Activated naive CD4-positive, alpha-beta T cell treated with anti-CD3 and anti-CD28 coated beads, Interleukin-2, amount 50 U/mL, for 24 hours (primary cell): ENCODE measurements at regions not wholly inside any gene's neighbourhood (a gene's known extent, or its start where the extent isn't known, plus 50 kb on each side); places are given as distances from the start of the nearest gene placed in this dataset.

Experiments used
- H3K27ac Mint-ChIP-seq: one replicate; pipeline ENCODE4 v1.8.0; 2021; ENCODE audit warnings: mild to moderate bottlenecking, mixed read lengths
- H3K27me3 Mint-ChIP-seq: one replicate; pipeline ENCODE4 v1.8.0; 2021; ENCODE audit warnings: mixed read lengths
- H3K36me3 Mint-ChIP-seq: one replicate; pipeline ENCODE4 v1.8.0; 2021; ENCODE audit warnings: mixed read lengths
- H3K4me1 Mint-ChIP-seq: one replicate; pipeline ENCODE4 v1.8.0; 2021; ENCODE audit warnings: mixed read lengths
- H3K4me3 Mint-ChIP-seq: one replicate; pipeline ENCODE4 v1.8.0; 2021; ENCODE audit warnings: mild to moderate bottlenecking, mixed read lengths
- H3K9me3 Mint-ChIP-seq: one replicate; pipeline ENCODE4 v1.8.0; 2021; ENCODE audit warnings: mixed read lengths

DNA sequence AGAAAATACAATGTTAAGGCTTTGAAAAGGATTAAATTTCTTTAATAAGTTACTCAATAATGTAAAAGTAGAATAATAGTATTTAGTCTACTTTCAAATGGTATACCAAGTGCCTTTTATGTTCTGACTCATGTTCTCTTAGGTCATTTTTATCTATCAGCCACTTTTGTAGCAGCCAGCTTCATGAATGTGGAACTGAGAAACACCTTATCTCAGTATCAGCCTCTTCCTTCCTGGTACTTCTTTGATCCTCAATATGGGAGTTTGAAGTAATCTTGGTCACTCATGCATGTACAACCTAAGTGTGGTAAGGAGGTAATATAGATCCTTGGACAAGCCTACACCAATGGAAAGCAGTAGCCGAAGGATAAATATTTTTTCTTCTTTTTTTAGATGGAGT lies 180.4 kb upstream of the NRXN1 start:
- Mint-ChIP-seq H3K27ac (no peak overlapping the region), H3K4me1 (no peaks in the 10 kb centered on the region), H3K9me3 (no peaks in the 10 kb centered on the region), H3K4me3 (no peak overlapping the region), H3K36me3 (no peaks in the 10 kb centered on the region), H3K27me3 (no peaks in the 10 kb centered on the region)

DNA sequence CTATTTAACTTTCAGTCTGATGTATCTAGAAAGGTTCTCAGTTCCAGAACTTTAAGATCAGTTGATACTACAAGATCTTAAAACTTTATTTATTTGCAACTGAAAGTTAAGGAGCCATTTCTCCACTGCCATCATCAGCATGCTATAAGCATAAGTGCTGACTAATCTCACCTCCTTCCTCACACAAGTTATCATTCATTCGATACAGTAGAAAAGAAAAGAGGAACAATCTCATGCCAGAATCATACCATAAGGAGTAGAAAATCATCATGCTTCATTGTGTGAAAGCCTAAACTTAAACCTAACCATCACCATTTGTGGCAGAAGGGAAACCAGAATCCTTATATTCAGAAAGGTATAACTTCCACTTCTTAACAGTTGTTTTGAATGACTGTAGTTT lies 176.6 kb upstream of the NRXN1 start:
- Mint-ChIP-seq H3K36me3 (no peaks in the 10 kb centered on the region), H3K4me1 (no peaks in the 10 kb centered on the region), H3K27ac (no peak overlapping the region), H3K9me3 (no peaks in the 10 kb centered on the region), H3K27me3 (no peaks in the 10 kb centered on the region), H3K4me3 (no peak overlapping the region)

- peaks cover 5% of the 10 kb centered on the region for H3K9me3 Mint-ChIP-seq
- H3K36me3 Mint-ChIP-seq: no peaks in the 10 kb centered on the region
- no peak overlapping the region for H3K27ac Mint-ChIP-seq
Measured at GRCh38 chr2:51201295-51201694, 169.4 kb upstream of the NRXN1 start.

DNA sequence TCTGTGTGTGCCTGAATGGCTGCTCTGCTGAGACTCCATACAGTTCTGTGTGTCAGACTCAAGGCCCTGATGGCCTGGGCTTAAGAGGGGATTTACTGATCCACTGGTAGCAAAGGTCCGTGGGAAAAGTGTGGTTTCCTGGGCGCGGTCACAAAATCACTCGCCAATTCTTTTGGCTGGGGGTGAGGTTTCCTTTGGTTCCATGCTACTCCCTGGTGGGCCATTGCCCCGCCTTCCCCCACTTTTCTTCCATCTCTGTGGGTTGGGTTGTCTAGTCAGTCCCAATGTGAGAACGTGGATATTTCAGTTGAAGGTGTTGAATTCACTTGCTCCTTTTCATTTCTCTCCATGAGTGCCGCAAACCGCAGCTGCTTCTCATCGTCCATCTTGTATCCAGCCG lies 162.7 kb upstream of the NRXN1 start:
- H3K27me3 Mint-ChIP-seq: no peaks in the 10 kb centered on the region
- H3K9me3 Mint-ChIP-seq: peaks cover 24% of the 10 kb centered on the region

More at GRCh38 chr2:51201295-51201694, 169.4 kb upstream of the NRXN1 start:
- H3K4me3 Mint-ChIP-seq: no peak overlapping the region
- no peaks in the 10 kb centered on the region for H3K27me3 Mint-ChIP-seq
- H3K4me1 Mint-ChIP-seq: no peaks in the 10 kb centered on the region

DNA sequence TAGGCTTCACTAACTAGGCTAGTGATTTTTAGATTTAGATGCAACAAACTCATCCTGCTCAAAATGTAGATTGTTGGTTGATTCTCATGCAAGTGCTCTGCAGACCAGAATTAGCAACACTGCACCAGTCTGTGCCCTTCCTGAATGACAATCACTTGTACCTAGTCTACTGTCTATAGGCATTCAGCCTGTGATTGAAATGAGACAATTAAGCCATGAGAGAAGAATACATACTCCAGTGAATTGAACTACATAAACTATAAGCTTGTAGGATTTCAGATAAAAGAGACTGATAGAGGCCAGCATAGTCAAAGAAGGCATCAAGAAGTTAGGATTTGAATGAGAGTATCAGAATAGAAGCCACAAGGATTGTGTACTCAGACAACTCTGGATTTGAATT lies 138.3 kb upstream of the NRXN1 start:
- H3K27me3 Mint-ChIP-seq: no peaks in the 10 kb centered on the region
- H3K9me3 Mint-ChIP-seq: no peaks in the 10 kb centered on the region
- no peak overlapping the region for H3K27ac Mint-ChIP-seq
- H3K4me3 Mint-ChIP-seq: no peak overlapping the region
- no peaks in the 10 kb centered on the region for H3K36me3 Mint-ChIP-seq
- H3K4me1 Mint-ChIP-seq: no peaks in the 10 kb centered on the region

More for the DNA sequence above, 162.7 kb upstream of the NRXN1 start:
- H3K4me1 Mint-ChIP-seq: no peaks in the 10 kb centered on the region
- no peak overlapping the region for H3K27ac Mint-ChIP-seq
- H3K4me3 Mint-ChIP-seq: no peak overlapping the region
- H3K36me3 Mint-ChIP-seq: no peaks in the 10 kb centered on the region

DNA sequence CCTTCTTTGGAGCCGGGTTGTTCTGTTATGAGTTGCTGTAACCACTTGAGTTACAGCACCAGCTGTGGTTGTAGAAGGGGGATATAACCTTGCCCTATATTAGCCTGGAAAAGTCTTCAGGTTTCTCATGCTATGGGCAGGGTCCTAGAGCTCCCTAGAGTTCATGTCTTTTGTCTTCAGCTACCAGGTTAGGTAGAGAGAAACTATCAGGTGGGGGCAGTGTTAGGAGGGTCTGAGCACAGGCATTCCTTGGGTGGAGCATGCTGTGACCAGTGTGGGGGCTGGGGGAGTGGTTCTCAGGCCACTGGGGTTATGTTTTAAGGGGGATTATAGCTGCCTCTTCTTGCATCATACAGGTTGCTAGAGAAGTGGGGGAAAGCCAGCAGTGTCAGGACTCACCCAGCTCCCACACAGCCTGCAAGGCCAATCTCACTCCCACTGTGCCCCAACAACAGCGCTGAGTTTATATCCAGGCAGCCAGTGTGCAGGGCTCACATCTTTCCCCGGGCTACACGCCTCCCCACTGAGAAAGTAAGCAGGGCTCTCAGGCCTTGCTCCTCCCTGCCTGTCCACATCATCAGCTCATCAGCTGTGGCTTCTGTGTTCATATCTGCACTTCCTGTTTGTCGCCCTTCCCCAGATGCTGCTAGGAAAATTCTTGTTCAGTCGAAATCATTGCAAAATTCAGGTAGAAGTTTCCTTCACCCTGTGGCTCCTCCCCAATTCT lies 133.8 kb upstream of the NRXN1 start:
- no peak overlapping the region for H3K27ac Mint-ChIP-seq
- no peaks in the 10 kb centered on the region for H3K9me3 Mint-ChIP-seq
- H3K36me3 Mint-ChIP-seq: no peaks in the 10 kb centered on the region
- H3K27me3 Mint-ChIP-seq: no peaks in the 10 kb centered on the region
- no peaks in the 10 kb centered on the region for H3K4me1 Mint-ChIP-seq
- no peak overlapping the region for H3K4me3 Mint-ChIP-seq

GRCh38 chr2:51158251-51158650 lies 126.3 kb upstream of the NRXN1 start:
- Mint-ChIP-seq H3K4me3 (no peak overlapping the region), H3K27me3 (no peaks in the 10 kb centered on the region), H3K36me3 (no peaks in the 10 kb centered on the region)

DNA sequence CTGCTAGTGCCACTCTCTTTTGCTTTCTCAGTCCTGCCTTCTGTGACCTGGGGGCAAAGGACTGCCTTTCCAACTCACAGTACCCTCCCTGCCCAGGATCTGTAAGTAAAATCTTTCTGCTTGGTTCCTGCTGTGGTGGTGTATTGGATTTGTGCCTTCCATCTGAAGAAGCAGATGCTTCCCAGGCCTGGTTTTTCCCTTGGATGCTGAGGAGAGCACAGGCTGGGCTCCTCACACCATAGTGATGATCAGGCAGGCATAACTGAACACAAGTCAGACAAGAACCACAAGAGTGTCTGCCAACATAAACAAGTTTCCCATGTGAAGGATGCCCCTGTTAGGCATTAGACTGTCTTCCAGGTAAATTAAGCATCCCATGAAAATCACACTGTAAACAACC lies 121.3 kb upstream of the NRXN1 start:
- H3K27ac Mint-ChIP-seq: no peak overlapping the region
- peaks cover 10% of the 10 kb centered on the region for H3K9me3 Mint-ChIP-seq
- no peaks in the 10 kb centered on the region for H3K36me3 Mint-ChIP-seq
- no peaks in the 10 kb centered on the region for H3K4me1 Mint-ChIP-seq
- no peaks in the 10 kb centered on the region for H3K27me3 Mint-ChIP-seq
- H3K4me3 Mint-ChIP-seq: no peak overlapping the region

More at GRCh38 chr2:51158251-51158650, 126.3 kb upstream of the NRXN1 start:
- Mint-ChIP-seq H3K27ac (no peak overlapping the region), H3K9me3 (peaks cover 4% of the 10 kb centered on the region), H3K4me1 (no peaks in the 10 kb centered on the region)

DNA sequence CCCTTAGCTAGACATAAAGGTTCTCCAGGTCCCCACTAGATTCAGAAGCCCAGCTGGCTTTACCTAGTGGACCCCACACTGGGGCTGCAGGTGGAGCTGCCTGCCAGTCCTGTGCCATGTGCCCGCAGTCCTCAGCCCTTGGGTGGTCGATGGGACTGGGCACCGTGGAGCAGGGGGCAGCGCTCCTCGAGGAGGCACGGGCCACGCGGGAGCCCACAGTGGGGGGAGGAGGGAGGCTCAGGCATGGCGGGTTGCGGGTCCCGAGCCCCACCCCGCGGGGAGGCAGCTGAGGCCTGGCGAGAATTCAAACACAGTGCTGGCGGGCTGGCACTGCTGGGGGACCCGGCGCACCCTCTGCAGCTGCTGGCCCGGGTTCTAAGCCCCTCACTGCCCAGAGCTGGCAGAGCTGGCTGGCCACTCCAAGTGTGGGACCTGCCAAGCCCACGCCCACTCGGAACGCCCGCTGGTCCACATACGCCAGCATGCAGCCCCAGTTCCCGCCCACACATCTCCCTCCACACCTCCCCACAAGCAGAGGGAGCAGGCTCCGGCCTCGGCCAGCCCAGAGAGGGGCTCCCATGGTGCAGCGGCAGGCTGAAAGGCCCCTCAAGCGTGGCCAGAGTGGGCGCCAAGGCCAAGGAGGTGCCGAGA lies 119.7 kb upstream of the NRXN1 start:
- no peaks in the 10 kb centered on the region for H3K27me3 Mint-ChIP-seq
- no peaks in the 10 kb centered on the region for H3K4me1 Mint-ChIP-seq
- H3K27ac Mint-ChIP-seq: no peak overlapping the region
- peaks cover 9% of the 10 kb centered on the region for H3K9me3 Mint-ChIP-seq
- no peaks in the 10 kb centered on the region for H3K36me3 Mint-ChIP-seq
- H3K4me3 Mint-ChIP-seq: no peak overlapping the region

DNA sequence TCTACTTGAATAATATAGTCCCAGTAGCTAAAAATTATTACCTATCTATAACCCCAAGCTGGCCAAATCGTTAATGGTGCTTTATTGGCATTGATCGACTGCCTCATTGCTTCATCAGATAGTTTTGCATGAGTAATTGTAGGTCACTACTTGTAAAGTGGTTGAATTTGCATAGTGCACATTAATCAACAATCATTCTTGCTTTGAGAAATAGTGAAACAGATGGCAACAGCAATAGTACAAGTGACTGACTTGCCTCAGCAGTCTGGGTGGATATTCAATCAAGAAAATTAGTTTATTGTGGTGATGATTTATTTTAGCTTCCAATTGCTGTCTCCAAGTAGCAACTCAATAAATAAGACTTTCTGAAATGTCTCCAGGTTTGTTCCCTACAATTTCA lies 117.8 kb upstream of the NRXN1 start:
- Mint-ChIP-seq H3K36me3 (no peaks in the 10 kb centered on the region), H3K9me3 (peaks cover 6% of the 10 kb centered on the region), H3K27ac (no peak overlapping the region), H3K27me3 (no peaks in the 10 kb centered on the region), H3K4me3 (no peak overlapping the region), H3K4me1 (no peaks in the 10 kb centered on the region)

DNA sequence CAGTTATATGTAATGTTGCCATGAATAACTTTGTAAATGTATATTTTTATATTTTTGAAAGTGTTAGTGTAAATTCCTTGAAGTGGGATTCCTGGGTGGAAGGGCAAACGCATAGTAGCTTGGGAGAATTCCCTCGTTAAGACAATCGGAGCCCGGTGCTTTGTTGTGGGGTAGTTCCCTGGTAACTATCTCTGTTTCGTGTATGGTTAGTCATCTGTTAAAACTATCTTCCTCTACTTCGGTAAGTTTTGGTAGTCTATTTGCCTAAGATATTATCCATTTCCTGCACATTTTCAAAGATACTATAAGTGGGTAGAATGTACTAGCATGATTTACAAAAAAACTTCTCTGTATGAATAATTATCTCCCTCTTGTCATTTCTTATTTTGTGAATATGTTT lies 113.8 kb upstream of the NRXN1 start:
- no peaks in the 10 kb centered on the region for H3K36me3 Mint-ChIP-seq
- no peaks in the 10 kb centered on the region for H3K27me3 Mint-ChIP-seq
- peaks cover 6% of the 10 kb centered on the region for H3K9me3 Mint-ChIP-seq
- no peak overlapping the region for H3K4me3 Mint-ChIP-seq
- H3K27ac Mint-ChIP-seq: no peak overlapping the region
- no peaks in the 10 kb centered on the region for H3K4me1 Mint-ChIP-seq

GRCh38 chr2:51120754-51121280 lies 88.9 kb upstream of the NRXN1 start:
- Mint-ChIP-seq H3K9me3 (peaks cover 10% of the 10 kb centered on the region), H3K4me1 (no peaks in the 10 kb centered on the region), H3K27ac (no peak overlapping the region), H3K4me3 (no peak overlapping the region), H3K36me3 (no peaks in the 10 kb centered on the region), H3K27me3 (no peaks in the 10 kb centered on the region)

DNA sequence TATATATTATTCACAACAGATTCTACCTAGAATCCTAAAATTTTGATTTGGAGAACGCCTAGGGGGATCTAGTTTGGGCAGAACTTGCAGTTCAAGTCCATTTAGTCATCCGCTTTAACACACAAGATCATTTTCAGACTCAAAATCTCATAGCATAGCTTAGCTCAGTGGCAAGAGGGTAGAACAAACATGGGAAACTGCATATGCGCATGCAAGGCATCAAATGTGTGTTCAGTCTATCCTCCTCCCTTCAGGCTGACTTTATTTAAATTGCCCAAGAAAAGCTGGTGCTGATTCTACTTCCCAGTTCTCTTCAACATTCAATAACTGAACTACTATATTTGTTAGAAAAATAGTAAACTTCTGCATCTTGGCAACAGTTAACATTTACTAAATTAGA lies 79.6 kb upstream of the NRXN1 start:
- Mint-ChIP-seq H3K27ac (no peak overlapping the region), H3K4me3 (no peak overlapping the region), H3K4me1 (no peaks in the 10 kb centered on the region), H3K27me3 (no peaks in the 10 kb centered on the region), H3K9me3 (peaks cover 4% of the 10 kb centered on the region), H3K36me3 (no peaks in the 10 kb centered on the region)

DNA sequence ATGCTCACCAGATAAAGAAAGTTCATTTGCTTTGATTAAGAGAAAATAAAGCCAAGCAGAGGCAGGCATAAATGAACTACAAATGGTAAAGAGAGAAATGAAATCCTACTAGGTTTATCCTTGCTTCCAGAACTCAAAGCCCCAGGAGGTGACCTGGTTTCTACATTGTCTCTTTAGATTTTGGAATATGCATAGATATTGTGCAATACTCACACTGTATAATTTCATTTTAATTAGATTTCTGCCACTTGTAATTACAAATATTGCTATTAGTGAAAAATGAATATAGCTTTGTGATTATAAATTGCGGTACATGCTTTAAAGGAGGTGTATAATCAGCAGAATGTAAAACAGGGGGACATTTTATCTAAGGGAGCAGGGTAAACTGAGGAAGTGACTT lies 76.9 kb upstream of the NRXN1 start:
- Mint-ChIP-seq H3K36me3 (no peaks in the 10 kb centered on the region), H3K4me3 (no peak overlapping the region), H3K27ac (no peak overlapping the region), H3K4me1 (no peaks in the 10 kb centered on the region), H3K9me3 (peaks cover 4% of the 10 kb centered on the region), H3K27me3 (no peaks in the 10 kb centered on the region)

DNA sequence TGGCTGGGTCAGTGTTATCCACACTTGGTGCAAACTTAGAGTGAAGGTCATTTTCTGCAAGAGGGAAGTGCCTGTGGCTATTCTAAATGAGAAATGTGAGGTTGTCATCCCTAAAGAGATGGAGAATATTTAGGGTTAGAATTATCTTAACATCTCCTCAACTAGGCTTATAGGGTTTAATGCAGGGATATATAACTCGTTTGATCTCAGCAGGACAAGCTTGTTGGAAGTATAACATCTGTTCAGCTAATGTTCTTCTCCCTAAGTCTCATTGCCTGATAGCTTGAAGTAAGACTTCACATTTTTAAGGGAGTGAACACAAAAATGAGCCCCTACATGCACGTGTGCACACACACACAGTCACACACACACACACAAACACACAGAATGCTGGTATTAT lies 75.9 kb upstream of the NRXN1 start:
- Mint-ChIP-seq H3K4me3 (no peak overlapping the region), H3K27me3 (no peaks in the 10 kb centered on the region), H3K9me3 (peaks cover 4% of the 10 kb centered on the region)

GRCh38 chr2:51105811-51106210 lies 73.9 kb upstream of the NRXN1 start:
- Mint-ChIP-seq H3K4me1 (no peaks in the 10 kb centered on the region), H3K36me3 (no peaks in the 10 kb centered on the region), H3K4me3 (no peak overlapping the region), H3K27ac (no peak overlapping the region), H3K9me3 (peaks cover 4% of the 10 kb centered on the region), H3K27me3 (no peaks in the 10 kb centered on the region)

More for the DNA sequence above, 75.9 kb upstream of the NRXN1 start:
- Mint-ChIP-seq H3K36me3 (no peaks in the 10 kb centered on the region), H3K4me1 (no peaks in the 10 kb centered on the region), H3K27ac (no peak overlapping the region)
